ENCODE measurements at regions not wholly inside any gene's neighbourhood (a gene's known extent, or its start where the extent isn't known, plus 50 kb on each side); places are given as distances from the start of the nearest gene placed in this dataset.

DNA sequence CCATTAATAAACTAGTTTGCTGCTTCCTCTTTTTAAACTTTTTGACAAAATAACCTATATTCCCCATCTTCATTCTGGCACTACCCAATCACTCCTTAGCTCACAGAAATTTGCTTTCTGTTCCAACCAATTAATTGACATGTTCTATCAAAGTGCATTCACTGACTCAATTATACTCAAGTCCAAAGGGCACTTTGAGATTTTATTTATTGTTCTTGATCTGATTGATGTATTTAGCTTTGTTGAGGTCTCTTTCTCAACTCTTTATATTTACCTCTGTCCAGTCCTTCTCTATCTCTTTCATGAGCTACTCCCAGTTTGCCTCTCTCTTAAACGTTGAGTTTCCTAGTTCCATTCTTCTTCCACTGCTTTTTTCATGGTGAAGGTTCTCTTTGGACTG is 104.4 kb upstream of the TENT5A start:
- Histone ChIP-seq H3K4me3 (replicated peaks; ENCODE audit: low read depth, low read length) (no peak overlapping the region), H3K27me3 (replicated peaks; ENCODE audit: control insufficient read depth, insufficient read depth, low read length) (no peaks in the 10 kb centered on the region), H3K36me3 (ENCODE audit: control insufficient read depth, insufficient read depth, low read length) (no peaks in the 10 kb centered on the region)
- no peak for TF ChIP-seq CTCF (IDR thresholded peaks at IDR 0.05; ENCODE audit: insufficient read depth, low read length, poor library complexity, severe bottlenecking)
- DNase-seq (ENCODE audit: extremely low read depth, insufficient read length): no peak

- no peak overlapping the region for H3K4me3 ChIP-seq (replicated peaks; ENCODE audit: low read depth, low read length)
- no peaks in the 10 kb centered on the region for H3K36me3 ChIP-seq (ENCODE audit: control insufficient read depth, insufficient read depth, low read length)
- TF ChIP-seq CTCF (IDR thresholded peaks at IDR 0.05; ENCODE audit: insufficient read depth, low read length, poor library complexity, severe bottlenecking): no peak
- DNase-seq (ENCODE audit: extremely low read depth, insufficient read length): no peak
- H3K27me3 ChIP-seq (replicated peaks; ENCODE audit: control insufficient read depth, insufficient read depth, low read length): no peaks in the 10 kb centered on the region
These were observed 102.0 kb upstream of the TENT5A start for GRCh38 chr6:81854474-81854873.

DNA sequence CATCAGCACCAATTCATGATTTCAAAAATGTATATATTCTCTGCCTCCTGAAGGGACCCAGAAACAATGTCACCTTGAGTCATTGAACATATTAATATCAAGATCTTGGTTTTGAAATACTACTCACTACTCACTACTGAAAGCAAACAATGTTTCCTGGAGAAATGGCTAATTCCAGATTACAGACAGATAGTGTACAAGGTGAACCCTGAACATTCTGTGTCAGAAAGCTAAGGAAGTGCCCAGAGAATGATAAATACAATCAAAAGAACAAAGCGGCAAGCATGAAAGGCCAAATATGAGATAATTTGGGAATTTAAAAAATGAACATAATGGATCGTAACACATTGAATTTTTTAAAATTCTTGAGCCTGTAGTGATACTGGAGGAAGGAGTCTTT is 101.5 kb upstream of the TENT5A start:
- H3K4me3 ChIP-seq (replicated peaks; ENCODE audit: low read depth, low read length): no peak overlapping the region
- no peak for DNase-seq (ENCODE audit: extremely low read depth, insufficient read length)
- TF ChIP-seq CTCF (IDR thresholded peaks at IDR 0.05; ENCODE audit: insufficient read depth, low read length, poor library complexity, severe bottlenecking): no peak
- H3K36me3 ChIP-seq (ENCODE audit: control insufficient read depth, insufficient read depth, low read length): no peaks in the 10 kb centered on the region
- H3K27me3 ChIP-seq (replicated peaks; ENCODE audit: control insufficient read depth, insufficient read depth, low read length): no peaks in the 10 kb centered on the region

GRCh38 chr6:81849248-81849647 is 96.8 kb upstream of the TENT5A start:
- DNase-seq (ENCODE audit: extremely low read depth, insufficient read length): no peak
- no peak for TF ChIP-seq CTCF (IDR thresholded peaks at IDR 0.05; ENCODE audit: insufficient read depth, low read length, poor library complexity, severe bottlenecking)
- Histone ChIP-seq H3K36me3 (ENCODE audit: control insufficient read depth, insufficient read depth, low read length) (no peaks in the 10 kb centered on the region), H3K27me3 (replicated peaks; ENCODE audit: control insufficient read depth, insufficient read depth, low read length) (no peaks in the 10 kb centered on the region), H3K4me3 (replicated peaks; ENCODE audit: low read depth, low read length) (no peak overlapping the region)

- DNase-seq (ENCODE audit: extremely low read depth, insufficient read length): no peak
These were observed 95.4 kb upstream of the TENT5A start for GRCh38 chr6:81847866-81848265.

More at GRCh38 chr6:81847866-81848265, 95.4 kb upstream of the TENT5A start:
- H3K4me3 ChIP-seq (replicated peaks; ENCODE audit: low read depth, low read length): no peak overlapping the region
- no peaks in the 10 kb centered on the region for H3K27me3 ChIP-seq (replicated peaks; ENCODE audit: control insufficient read depth, insufficient read depth, low read length)
- H3K36me3 ChIP-seq (ENCODE audit: control insufficient read depth, insufficient read depth, low read length): no peaks in the 10 kb centered on the region
- no peak for TF ChIP-seq CTCF (IDR thresholded peaks at IDR 0.05; ENCODE audit: insufficient read depth, low read length, poor library complexity, severe bottlenecking)

All from GM06990 (cell line).